ENCODE measurements at regions not wholly inside any gene's neighbourhood (a gene's known extent, or its start where the extent isn't known, plus 50 kb on each side); places are given as distances from the start of the nearest gene placed in this dataset.

GRCh38 chr4:138300616-138301015 lies 58.5 kb upstream of the SLC7A11 start:
- intact Hi-C loops (cut with DNase I; ENCODE audit: low total_unique reads) (no loop called here), in situ Hi-C loops (cut with MboI; ENCODE audit: low pct_ligation_motif_present in 1 of 4, low pct_unique_long_range_greater_than_20kb in 1 of 4, low sequenced_read_pairs in 3 of 4) (no loop called here)
- Histone ChIP-seq H3K9me3 (no peaks in the 10 kb centered on the region), H3K4me3 (no peak overlapping the region), H3K27ac (no peak overlapping the region), H3K27me3 (no peaks in the 10 kb centered on the region), H3K36me3 (no peaks in the 10 kb centered on the region), H3K4me1 (no peaks in the 10 kb centered on the region)
- TF ChIP-seq POLR2A (IDR thresholded peaks at IDR 0.05) (no peak), POLR2AphosphoS5 (IDR thresholded peaks at IDR 0.05) (no peak), CTCF (IDR thresholded peaks at IDR 0.05) (no peak), EP300 (IDR thresholded peaks at IDR 0.05; ENCODE audit: low read depth) (no peak)
- no peak for DNase-seq

GRCh38 chr4:138299881-138300280 lies 57.7 kb upstream of the SLC7A11 start:
- intact Hi-C loops (cut with DNase I; ENCODE audit: low total_unique reads) = no loop called here

GRCh38 chr4:138298866-138299265 lies 56.7 kb upstream of the SLC7A11 start:
- TF ChIP-seq POLR2A (IDR thresholded peaks at IDR 0.05) = no peak
- TF ChIP-seq CTCF (IDR thresholded peaks at IDR 0.05) = no peak
- TF ChIP-seq EP300 (IDR thresholded peaks at IDR 0.05; ENCODE audit: low read depth) = no peak
- TF ChIP-seq POLR2AphosphoS5 (IDR thresholded peaks at IDR 0.05) = no peak
- H3K4me1 ChIP-seq = no peaks in the 10 kb centered on the region
- 75% methylated on average over 1 of the region's 1 CpG for WGBS, 2 donors (ENCODE audit: low coverage in 1 of 2)
- DNase-seq = no peak
- no peak overlapping the region for H3K27ac ChIP-seq
- intact Hi-C loops (cut with DNase I; ENCODE audit: low total_unique reads) = no loop called here
- H3K27me3 ChIP-seq = no peaks in the 10 kb centered on the region
- in situ Hi-C loops (cut with MboI; ENCODE audit: low pct_ligation_motif_present in 1 of 4, low pct_unique_long_range_greater_than_20kb in 1 of 4, low sequenced_read_pairs in 3 of 4) = no loop called here
- no peaks in the 10 kb centered on the region for H3K36me3 ChIP-seq
- no peaks in the 10 kb centered on the region for H3K9me3 ChIP-seq
- no peak overlapping the region for H3K4me3 ChIP-seq

More at GRCh38 chr4:138299881-138300280, 57.7 kb upstream of the SLC7A11 start:
- Histone ChIP-seq H3K27ac (no peak overlapping the region), H3K27me3 (no peaks in the 10 kb centered on the region), H3K36me3 (no peaks in the 10 kb centered on the region), H3K9me3 (no peaks in the 10 kb centered on the region), H3K4me1 (no peaks in the 10 kb centered on the region), H3K4me3 (no peak overlapping the region)
- DNase-seq = no peak
- in situ Hi-C loops (cut with MboI; ENCODE audit: low pct_ligation_motif_present in 1 of 4, low pct_unique_long_range_greater_than_20kb in 1 of 4, low sequenced_read_pairs in 3 of 4) = no loop called here
- no peak for TF ChIP-seq POLR2A (IDR thresholded peaks at IDR 0.05)
- no peak for TF ChIP-seq CTCF (IDR thresholded peaks at IDR 0.05)
- TF ChIP-seq EP300 (IDR thresholded peaks at IDR 0.05; ENCODE audit: low read depth) = no peak
- no peak for TF ChIP-seq POLR2AphosphoS5 (IDR thresholded peaks at IDR 0.05)
- WGBS, 2 donors (ENCODE audit: low coverage in 1 of 2) = 95% methylated on average over 5 of the region's 5 CpGs

GRCh38 chr4:138298431-138298830 lies 56.3 kb upstream of the SLC7A11 start:
- WGBS, 2 donors (ENCODE audit: low coverage in 1 of 2) = 73 to 84% methylated on average over 1 of the region's 1 CpG
- intact Hi-C loops (cut with DNase I; ENCODE audit: low total_unique reads) = no loop called here
- no peak overlapping the region for H3K4me3 ChIP-seq
- no peaks in the 10 kb centered on the region for H3K36me3 ChIP-seq
- H3K4me1 ChIP-seq = no peaks in the 10 kb centered on the region
- no peaks in the 10 kb centered on the region for H3K27me3 ChIP-seq
- TF ChIP-seq POLR2A (IDR thresholded peaks at IDR 0.05) = no peak
- no peak for TF ChIP-seq CTCF (IDR thresholded peaks at IDR 0.05)
- no peak for TF ChIP-seq EP300 (IDR thresholded peaks at IDR 0.05; ENCODE audit: low read depth)
- no peak for TF ChIP-seq POLR2AphosphoS5 (IDR thresholded peaks at IDR 0.05)
- no peaks in the 10 kb centered on the region for H3K9me3 ChIP-seq
- DNase-seq = no peak
- in situ Hi-C loops (cut with MboI; ENCODE audit: low pct_ligation_motif_present in 1 of 4, low pct_unique_long_range_greater_than_20kb in 1 of 4, low sequenced_read_pairs in 3 of 4) = no loop called here
- no peak overlapping the region for H3K27ac ChIP-seq
